ENCODE measurements at regions not wholly inside any gene's neighbourhood (a gene's known extent, or its start where the extent isn't known, plus 50 kb on each side); places are given as distances from the start of the nearest gene placed in this dataset.

DNA sequence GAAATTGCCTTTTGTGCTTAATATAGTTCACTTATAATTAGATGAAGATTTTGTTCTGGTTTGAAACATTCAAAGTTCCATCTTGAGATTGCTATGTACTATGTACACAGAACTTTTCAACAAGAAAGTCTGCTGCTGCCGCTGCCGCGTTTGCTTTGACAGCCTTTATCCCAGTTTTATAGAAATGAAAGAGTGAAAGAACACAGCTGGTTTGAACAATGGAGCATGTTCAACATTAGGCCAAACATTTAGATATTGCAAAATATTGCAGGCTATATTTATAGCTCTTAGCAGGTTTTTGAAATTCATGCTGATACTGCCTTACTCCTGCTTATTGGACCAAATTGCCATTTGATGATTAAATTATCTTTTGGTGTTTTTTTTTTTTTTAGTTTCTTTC, 299.8 kb upstream of the PRKD1 start:
- 65% methylated on average over 3 of the region's 3 CpGs for WGBS
- DNase-seq: no peak

DNA sequence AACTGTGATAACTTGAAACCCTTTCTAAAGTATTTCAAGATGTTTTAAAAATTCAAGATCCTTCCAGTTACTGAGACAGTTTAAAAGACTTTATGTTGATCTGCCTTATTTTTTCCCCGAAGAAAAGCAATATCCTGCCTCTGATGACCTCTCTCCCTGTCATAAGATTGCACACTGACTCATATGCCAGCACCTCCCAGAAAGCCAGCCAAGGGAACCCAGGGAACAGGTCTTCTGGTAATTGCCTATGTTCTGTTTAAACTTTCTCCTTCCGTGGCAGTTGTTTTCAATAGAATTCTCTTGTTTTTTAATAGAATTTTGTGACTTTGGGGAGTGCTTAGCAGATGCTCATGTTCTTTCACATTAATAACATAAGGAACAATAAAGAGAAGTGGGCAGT, 300.2 kb upstream of the PRKD1 start:
- Histone ChIP-seq H3K4me1 (ENCODE audit: control insufficient read depth, insufficient read depth, low read depth, low read length) (peaks cover 2% of the 10 kb centered on the region), H4K91ac (ENCODE audit: low read length) (no peak overlapping the region), H4K8ac (ENCODE audit: low read length) (no peak overlapping the region), H3K27me3 (ENCODE audit: control insufficient read depth in 1 of 2, insufficient read depth in 1 of 2, low read length in 2 of 2) (no peaks in the 10 kb centered on the region), H3K4me2 (ENCODE audit: low read length, poor library complexity, severe bottlenecking) (no peak overlapping the region), H3K9me3 (ENCODE audit: control insufficient read depth, low read length) (no peaks in the 10 kb centered on the region), H3K27ac (ENCODE audit: low read length, poor library complexity, severe bottlenecking) (no peak overlapping the region), H3K14ac (ENCODE audit: low read length in 2 of 2) (no peak overlapping the region), H2BK15ac (ENCODE audit: low read depth, poor library complexity, severe bottlenecking) (no peak overlapping the region), H2AFZ (ENCODE audit: low read depth, low read length) (no peak overlapping the region), H2BK12ac (ENCODE audit: low read length in 2 of 2) (no peak overlapping the region), H3K36me3 (ENCODE audit: control insufficient read depth in 1 of 2, insufficient read depth in 2 of 2, low read depth in 1 of 2, low read length in 2 of 2) (no peaks in the 10 kb centered on the region), H2AK5ac (ENCODE audit: low read length, severe bottlenecking) (no peak overlapping the region), H2BK5ac (ENCODE audit: low read depth, low read length, poor library complexity, severe bottlenecking) (no peak overlapping the region), H3K79me1 (replicated peaks; ENCODE audit: low read length, poor library complexity, severe bottlenecking) (no peaks in the 10 kb centered on the region), H3K4me3 (ENCODE audit: insufficient read depth in 1 of 2, low read depth in 1 of 2, low read length in 2 of 2) (peak overlapping the region in 1 of 2 experiments; percentile 35), H3K4ac (ENCODE audit: low read depth in 1 of 2, low read length in 2 of 2) (no peak overlapping the region), H3K18ac (ENCODE audit: low read depth in 1 of 2, low read length in 2 of 2) (no peak overlapping the region), H3K23ac (ENCODE audit: low read length in 2 of 2) (no peak overlapping the region), H3K9ac (ENCODE audit: low read length) (peak overlapping the region; percentile 74), H2BK120ac (ENCODE audit: low read depth, low read length) (no peak overlapping the region)
- WGBS: 2% methylated on average over 2 of the region's 2 CpGs
- DNase-seq: peak; percentile 59

More for the DNA sequence above, 299.8 kb upstream of the PRKD1 start:
- Histone ChIP-seq H3K23ac (ENCODE audit: low read length in 2 of 2) (no peak overlapping the region), H4K8ac (ENCODE audit: low read length) (no peak overlapping the region), H3K27ac (ENCODE audit: low read length, poor library complexity, severe bottlenecking) (no peak overlapping the region), H2BK5ac (ENCODE audit: low read depth, low read length, poor library complexity, severe bottlenecking) (no peak overlapping the region), H3K4me3 (ENCODE audit: insufficient read depth in 1 of 2, low read depth in 1 of 2, low read length in 2 of 2) (peak overlapping the region in 1 of 2 experiments; percentile 35), H2BK120ac (ENCODE audit: low read depth, low read length) (no peak overlapping the region), H4K91ac (ENCODE audit: low read length) (no peak overlapping the region), H2BK15ac (ENCODE audit: low read depth, poor library complexity, severe bottlenecking) (no peak overlapping the region), H3K9me3 (ENCODE audit: control insufficient read depth, low read length) (no peaks in the 10 kb centered on the region), H3K18ac (ENCODE audit: low read depth in 1 of 2, low read length in 2 of 2) (no peak overlapping the region), H2AK5ac (ENCODE audit: low read length, severe bottlenecking) (no peak overlapping the region), H2AFZ (ENCODE audit: low read depth, low read length) (no peak overlapping the region), H2BK12ac (ENCODE audit: low read length in 2 of 2) (no peak overlapping the region), H3K79me1 (replicated peaks; ENCODE audit: low read length, poor library complexity, severe bottlenecking) (no peaks in the 10 kb centered on the region), H3K36me3 (ENCODE audit: control insufficient read depth in 1 of 2, insufficient read depth in 2 of 2, low read depth in 1 of 2, low read length in 2 of 2) (no peaks in the 10 kb centered on the region), H3K14ac (ENCODE audit: low read length in 2 of 2) (no peak overlapping the region), H3K9ac (ENCODE audit: low read length) (peak overlapping the region; percentile 74), H3K27me3 (ENCODE audit: control insufficient read depth in 1 of 2, insufficient read depth in 1 of 2, low read length in 2 of 2) (no peaks in the 10 kb centered on the region), H3K4me2 (ENCODE audit: low read length, poor library complexity, severe bottlenecking) (no peak overlapping the region), H3K4me1 (ENCODE audit: control insufficient read depth, insufficient read depth, low read depth, low read length) (peaks cover 2% of the 10 kb centered on the region), H3K4ac (ENCODE audit: low read depth in 1 of 2, low read length in 2 of 2) (no peak overlapping the region)

DNA sequence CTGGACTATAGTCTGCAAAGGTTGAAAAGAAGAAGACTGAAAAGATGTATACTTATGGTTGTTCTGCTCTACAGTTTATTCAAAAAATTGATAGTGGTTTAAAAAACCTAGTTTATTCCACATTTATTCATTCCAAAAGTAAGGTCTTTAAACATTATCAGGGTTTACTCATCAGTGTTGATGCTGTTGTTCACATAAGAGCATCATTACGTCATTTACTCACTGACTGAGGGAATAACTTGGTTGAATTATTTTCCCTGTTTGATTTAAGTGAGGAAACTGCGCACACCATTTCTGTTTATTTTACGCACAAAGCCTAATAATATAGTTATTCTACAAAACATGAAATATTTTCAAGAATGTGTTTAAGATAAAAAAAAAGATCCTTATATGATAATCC, 303.1 kb upstream of the PRKD1 start:
- H2AFZ ChIP-seq (ENCODE audit: low read depth, low read length): no peak overlapping the region
- DNase-seq: no peak
- no peak overlapping the region for H3K14ac ChIP-seq (ENCODE audit: low read length in 2 of 2)
- no peak overlapping the region for H3K9ac ChIP-seq (ENCODE audit: low read length)
- H3K4me2 ChIP-seq (ENCODE audit: low read length, poor library complexity, severe bottlenecking): no peak overlapping the region
- H2BK5ac ChIP-seq (ENCODE audit: low read depth, low read length, poor library complexity, severe bottlenecking): no peak overlapping the region
- no peak overlapping the region for H2BK12ac ChIP-seq (ENCODE audit: low read length in 2 of 2)
- no peak overlapping the region for H3K27ac ChIP-seq (ENCODE audit: low read length, poor library complexity, severe bottlenecking)
- H3K36me3 ChIP-seq (ENCODE audit: control insufficient read depth in 1 of 2, insufficient read depth in 2 of 2, low read depth in 1 of 2, low read length in 2 of 2): no peaks in the 10 kb centered on the region
- H3K4me3 ChIP-seq (ENCODE audit: insufficient read depth in 1 of 2, low read depth in 1 of 2, low read length in 2 of 2): no peak overlapping the region
- H3K23ac ChIP-seq (ENCODE audit: low read length in 2 of 2): no peak overlapping the region
- H2BK120ac ChIP-seq (ENCODE audit: low read depth, low read length): no peak overlapping the region
- H4K8ac ChIP-seq (ENCODE audit: low read length): no peak overlapping the region
- H3K27me3 ChIP-seq (ENCODE audit: control insufficient read depth in 1 of 2, insufficient read depth in 1 of 2, low read length in 2 of 2): no peaks in the 10 kb centered on the region
- no peaks in the 10 kb centered on the region for H3K9me3 ChIP-seq (ENCODE audit: control insufficient read depth, low read length)
- 100% methylated on average over 1 of the region's 3 CpGs for WGBS
- H3K18ac ChIP-seq (ENCODE audit: low read depth in 1 of 2, low read length in 2 of 2): no peak overlapping the region
- H3K4me1 ChIP-seq (ENCODE audit: control insufficient read depth, insufficient read depth, low read depth, low read length): no peaks in the 10 kb centered on the region
- no peak overlapping the region for H2AK5ac ChIP-seq (ENCODE audit: low read length, severe bottlenecking)
- no peak overlapping the region for H2BK15ac ChIP-seq (ENCODE audit: low read depth, poor library complexity, severe bottlenecking)
- H3K4ac ChIP-seq (ENCODE audit: low read depth in 1 of 2, low read length in 2 of 2): no peak overlapping the region
- no peaks in the 10 kb centered on the region for H3K79me1 ChIP-seq (replicated peaks; ENCODE audit: low read length, poor library complexity, severe bottlenecking)
- no peak overlapping the region for H4K91ac ChIP-seq (ENCODE audit: low read length)

DNA sequence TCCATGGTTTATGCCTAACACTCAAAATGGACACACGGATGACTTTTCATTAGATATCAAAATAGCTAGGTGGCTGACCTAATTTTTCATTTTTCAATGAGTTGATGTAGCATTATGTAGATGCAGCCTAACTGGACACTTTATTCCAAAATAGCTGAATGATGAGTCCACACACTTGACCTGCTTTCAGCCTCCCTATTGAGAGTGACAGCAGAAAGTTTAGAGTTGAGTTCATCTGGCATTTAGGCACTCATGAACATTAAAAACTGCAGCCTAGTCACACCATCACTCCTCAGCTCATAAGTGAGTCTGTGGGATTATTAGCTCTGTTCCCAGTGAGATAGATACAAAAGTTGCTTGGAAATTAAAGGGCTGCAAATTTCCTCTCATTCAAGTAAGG, 307.3 kb upstream of the PRKD1 start:
- H4K8ac ChIP-seq (ENCODE audit: low read length): no peak overlapping the region
- no peak overlapping the region for H3K9ac ChIP-seq (ENCODE audit: low read length)
- H2AK5ac ChIP-seq (ENCODE audit: low read length, severe bottlenecking): no peak overlapping the region
- H3K4me1 ChIP-seq (ENCODE audit: control insufficient read depth, insufficient read depth, low read depth, low read length): no peaks in the 10 kb centered on the region
- H3K9me3 ChIP-seq (ENCODE audit: control insufficient read depth, low read length): no peaks in the 10 kb centered on the region
- H2BK5ac ChIP-seq (ENCODE audit: low read depth, low read length, poor library complexity, severe bottlenecking): no peak overlapping the region
- no peak overlapping the region for H3K4me2 ChIP-seq (ENCODE audit: low read length, poor library complexity, severe bottlenecking)
- no peak overlapping the region for H3K4me3 ChIP-seq (ENCODE audit: insufficient read depth in 1 of 2, low read depth in 1 of 2, low read length in 2 of 2)
- no peak overlapping the region for H2BK15ac ChIP-seq (ENCODE audit: low read depth, poor library complexity, severe bottlenecking)
- no peak overlapping the region for H3K14ac ChIP-seq (ENCODE audit: low read length in 2 of 2)
- WGBS: no CpG with 5 or more reads among the region's 1 CpG
- H3K23ac ChIP-seq (ENCODE audit: low read length in 2 of 2): no peak overlapping the region
- H3K27ac ChIP-seq (ENCODE audit: low read length, poor library complexity, severe bottlenecking): no peak overlapping the region
- no peak overlapping the region for H2AFZ ChIP-seq (ENCODE audit: low read depth, low read length)
- no peak overlapping the region for H2BK120ac ChIP-seq (ENCODE audit: low read depth, low read length)
- DNase-seq: no peak
- no peaks in the 10 kb centered on the region for H3K79me1 ChIP-seq (replicated peaks; ENCODE audit: low read length, poor library complexity, severe bottlenecking)
- H2BK12ac ChIP-seq (ENCODE audit: low read length in 2 of 2): no peak overlapping the region
- no peak overlapping the region for H3K18ac ChIP-seq (ENCODE audit: low read depth in 1 of 2, low read length in 2 of 2)
- H3K36me3 ChIP-seq (ENCODE audit: control insufficient read depth in 1 of 2, insufficient read depth in 2 of 2, low read depth in 1 of 2, low read length in 2 of 2): no peaks in the 10 kb centered on the region
- H4K91ac ChIP-seq (ENCODE audit: low read length): no peak overlapping the region
- no peak overlapping the region for H3K4ac ChIP-seq (ENCODE audit: low read depth in 1 of 2, low read length in 2 of 2)
- no peaks in the 10 kb centered on the region for H3K27me3 ChIP-seq (ENCODE audit: control insufficient read depth in 1 of 2, insufficient read depth in 1 of 2, low read length in 2 of 2)
